IPS-18a (cell line): ENCODE measurements at regions not wholly inside any gene's neighbourhood (a gene's known extent, or its start where the extent isn't known, plus 50 kb on each side); places are given as distances from the start of the nearest gene placed in this dataset.

ENCODE experiments used
- H3K27ac ChIP-seq: one replicate; pipeline ENCODE4 v1.5.1; 2013; ENCODE audit warnings: low read length
- H3K27me3 ChIP-seq: one replicate; pipeline ENCODE4 v1.6.1; 2013; ENCODE audit warnings: mild to moderate bottlenecking, low read length; ENCODE audit not compliant: control insufficient read depth, insufficient read depth
- H3K36me3 ChIP-seq: one replicate; pipeline ENCODE4 v1.6.1; 2013; ENCODE audit warnings: low read depth, low read length; ENCODE audit not compliant: control insufficient read depth
- H3K4me1 ChIP-seq: one replicate; pipeline ENCODE4 v1.6.1; 2013; ENCODE audit warnings: low read depth, low read length; ENCODE audit not compliant: control insufficient read depth
- H3K4me3 ChIP-seq: one replicate; pipeline ENCODE4 v1.5.1; 2013; ENCODE audit warnings: low read length
- H3K9ac ChIP-seq: one replicate; pipeline ENCODE4 v1.6.1; 2013; ENCODE audit warnings: mild to moderate bottlenecking, low read length, moderate library complexity
- H3K9me3 ChIP-seq: one replicate; pipeline ENCODE4 v1.6.1; 2013; ENCODE audit warnings: low read depth, low read length; ENCODE audit not compliant: control insufficient read depth

DNA sequence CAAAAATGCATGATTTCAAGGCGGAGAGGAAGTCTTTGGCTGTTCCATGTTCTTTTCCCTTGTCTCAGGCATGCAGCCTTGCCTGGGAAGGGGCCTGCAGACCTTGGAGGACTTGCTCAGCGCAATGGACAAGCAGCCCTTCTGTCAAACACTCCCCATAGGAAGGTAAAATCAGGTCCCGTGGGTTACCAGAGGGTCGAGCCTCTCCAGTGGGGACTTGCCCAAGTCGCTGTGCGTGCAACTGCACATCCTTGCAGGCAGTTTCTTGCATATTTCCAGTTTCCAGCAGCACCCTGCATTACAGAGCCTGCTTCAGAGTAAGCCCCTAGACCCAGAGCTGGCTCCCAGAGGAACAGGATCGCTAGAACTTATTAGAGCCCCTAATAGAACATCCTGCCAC, 75.5 kb upstream of the KLF13 start:
- Histone ChIP-seq H3K9me3 (no peaks in the 10 kb centered on the region), H3K4me3 (no peak overlapping the region), H3K4me1 (no peaks in the 10 kb centered on the region), H3K36me3 (no peaks in the 10 kb centered on the region), H3K27me3 (no peaks in the 10 kb centered on the region), H3K9ac (no peak overlapping the region), H3K27ac (no peak overlapping the region)

DNA sequence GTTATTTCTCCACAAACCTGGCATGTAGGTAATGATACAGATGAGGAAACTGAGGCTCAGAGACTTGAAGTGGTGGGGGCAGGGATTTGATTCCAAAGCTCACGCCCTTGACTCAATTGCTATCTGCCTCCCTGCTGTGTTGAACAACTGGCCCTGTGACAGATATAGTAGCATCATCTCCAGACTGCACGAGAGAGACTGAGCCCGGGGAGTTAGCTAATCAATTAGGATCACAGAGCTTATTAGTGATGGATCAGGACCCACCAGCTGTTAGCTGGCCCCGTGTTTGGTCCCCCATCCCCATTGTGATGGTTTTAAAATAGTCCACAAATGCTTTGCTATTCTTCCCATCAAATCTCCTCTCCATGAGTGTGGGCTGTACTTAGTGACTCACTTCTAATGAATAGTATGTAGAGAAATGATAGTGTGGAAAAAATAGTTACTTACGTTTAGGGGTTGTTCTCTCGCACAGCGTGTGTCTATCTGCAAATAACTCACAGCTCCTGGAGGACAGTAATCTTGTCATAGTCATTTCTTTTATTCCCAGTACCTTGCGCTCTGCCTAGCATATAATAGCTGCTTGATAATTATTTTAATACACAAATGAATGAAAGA, 74.4 kb upstream of the KLF13 start:
- Histone ChIP-seq H3K9me3 (no peaks in the 10 kb centered on the region), H3K36me3 (no peaks in the 10 kb centered on the region), H3K27me3 (no peaks in the 10 kb centered on the region), H3K4me3 (no peak overlapping the region), H3K27ac (no peak overlapping the region), H3K9ac (no peak overlapping the region), H3K4me1 (no peaks in the 10 kb centered on the region)

DNA sequence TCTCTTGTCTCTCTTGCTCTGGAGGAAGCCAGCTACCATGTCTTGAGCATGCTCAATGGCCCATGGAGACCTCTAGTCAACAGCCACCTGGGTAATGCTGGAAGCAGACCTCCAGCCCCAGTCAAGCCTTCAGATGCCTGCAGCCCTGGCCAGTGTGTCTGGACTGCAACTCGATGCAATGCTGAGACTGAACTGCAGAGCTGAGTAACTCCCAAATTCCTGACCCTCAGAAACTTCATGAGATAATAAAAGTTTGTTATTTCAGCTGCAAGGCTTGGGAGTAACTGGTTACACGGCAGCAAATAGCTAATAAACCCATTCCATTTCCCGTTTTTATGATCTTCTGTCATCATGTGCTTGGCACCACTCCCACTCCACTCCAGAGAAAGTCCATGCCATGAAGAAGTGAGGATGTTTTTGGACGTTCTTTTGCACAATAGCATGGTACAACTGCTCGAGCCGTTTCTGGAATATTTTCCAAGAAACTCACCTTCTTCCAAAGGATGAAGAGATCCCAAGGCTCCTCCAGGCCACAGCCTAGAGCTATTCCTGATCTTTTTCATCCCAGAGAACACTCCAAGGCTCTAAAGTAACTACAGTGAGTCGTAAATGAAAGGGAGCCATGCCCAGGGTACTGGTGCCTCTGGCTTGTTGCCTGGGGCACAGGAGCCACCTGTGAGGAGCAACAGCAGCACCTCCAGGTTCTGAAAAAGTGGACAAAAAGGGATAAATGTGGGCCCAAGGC, 72.0 kb upstream of the KLF13 start:
- Histone ChIP-seq H3K9ac (no peak overlapping the region), H3K9me3 (no peaks in the 10 kb centered on the region), H3K36me3 (no peaks in the 10 kb centered on the region), H3K4me1 (no peaks in the 10 kb centered on the region), H3K27me3 (no peaks in the 10 kb centered on the region), H3K27ac (no peak overlapping the region), H3K4me3 (no peak overlapping the region)

DNA sequence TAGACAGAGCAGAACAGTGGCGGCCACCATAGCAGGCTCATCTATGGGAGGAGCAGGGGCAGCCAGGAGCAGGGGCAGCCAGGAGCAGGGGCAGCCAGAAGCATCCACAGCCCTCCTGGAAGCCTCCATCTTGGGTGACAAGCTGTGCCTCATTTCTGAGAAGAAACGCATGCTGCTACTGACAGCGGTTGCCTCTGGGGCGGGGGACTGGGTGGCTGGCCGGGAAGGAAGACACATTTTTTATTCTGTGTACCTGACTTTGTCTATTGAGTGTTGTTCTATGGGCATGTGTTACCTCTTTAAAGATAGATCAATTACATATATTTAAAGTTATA, 71.5 kb upstream of the KLF13 start:
- H3K27ac ChIP-seq, result no peak overlapping the region
- H3K36me3 ChIP-seq, result no peaks in the 10 kb centered on the region
- no peak overlapping the region for H3K4me3 ChIP-seq
- no peaks in the 10 kb centered on the region for H3K27me3 ChIP-seq
- H3K9me3 ChIP-seq, result no peaks in the 10 kb centered on the region
- H3K9ac ChIP-seq, result no peak overlapping the region
- H3K4me1 ChIP-seq, result no peaks in the 10 kb centered on the region

DNA sequence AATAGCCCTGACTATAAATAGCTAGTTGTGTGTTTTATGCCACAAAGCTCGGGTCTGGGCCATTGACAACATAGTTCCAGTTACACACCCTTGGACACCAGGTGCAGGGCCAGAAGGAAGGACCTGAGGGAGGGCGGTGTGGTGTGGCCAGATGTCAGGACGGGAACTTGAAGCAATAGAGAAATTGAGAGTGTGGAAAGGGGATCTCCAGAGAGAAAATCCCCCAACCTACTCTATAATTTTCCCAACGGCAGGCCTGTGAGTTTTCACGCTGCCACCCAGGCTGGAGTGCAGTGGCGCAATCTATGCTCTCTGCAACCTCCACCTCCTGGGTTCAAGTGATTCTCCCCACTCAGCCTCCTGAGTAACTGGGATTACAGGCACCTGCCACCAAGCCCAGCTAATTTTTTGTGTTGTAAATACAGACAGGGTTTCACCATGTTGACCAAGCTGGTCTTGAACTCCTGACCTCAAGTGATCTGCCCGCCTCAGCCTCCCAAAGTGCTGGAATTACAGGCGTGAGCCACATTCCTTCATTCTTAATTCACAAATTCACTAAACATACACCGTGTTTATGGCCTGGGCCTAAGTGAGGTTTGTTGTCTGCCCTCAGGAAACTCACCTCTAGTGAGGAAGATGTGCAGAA, 70.8 kb upstream of the KLF13 start:
- H3K4me3 ChIP-seq, result no peak overlapping the region
- H3K9me3 ChIP-seq, result no peaks in the 10 kb centered on the region
- H3K27me3 ChIP-seq, result no peaks in the 10 kb centered on the region
- no peaks in the 10 kb centered on the region for H3K4me1 ChIP-seq
- no peak overlapping the region for H3K27ac ChIP-seq
- no peak overlapping the region for H3K9ac ChIP-seq
- no peaks in the 10 kb centered on the region for H3K36me3 ChIP-seq

DNA sequence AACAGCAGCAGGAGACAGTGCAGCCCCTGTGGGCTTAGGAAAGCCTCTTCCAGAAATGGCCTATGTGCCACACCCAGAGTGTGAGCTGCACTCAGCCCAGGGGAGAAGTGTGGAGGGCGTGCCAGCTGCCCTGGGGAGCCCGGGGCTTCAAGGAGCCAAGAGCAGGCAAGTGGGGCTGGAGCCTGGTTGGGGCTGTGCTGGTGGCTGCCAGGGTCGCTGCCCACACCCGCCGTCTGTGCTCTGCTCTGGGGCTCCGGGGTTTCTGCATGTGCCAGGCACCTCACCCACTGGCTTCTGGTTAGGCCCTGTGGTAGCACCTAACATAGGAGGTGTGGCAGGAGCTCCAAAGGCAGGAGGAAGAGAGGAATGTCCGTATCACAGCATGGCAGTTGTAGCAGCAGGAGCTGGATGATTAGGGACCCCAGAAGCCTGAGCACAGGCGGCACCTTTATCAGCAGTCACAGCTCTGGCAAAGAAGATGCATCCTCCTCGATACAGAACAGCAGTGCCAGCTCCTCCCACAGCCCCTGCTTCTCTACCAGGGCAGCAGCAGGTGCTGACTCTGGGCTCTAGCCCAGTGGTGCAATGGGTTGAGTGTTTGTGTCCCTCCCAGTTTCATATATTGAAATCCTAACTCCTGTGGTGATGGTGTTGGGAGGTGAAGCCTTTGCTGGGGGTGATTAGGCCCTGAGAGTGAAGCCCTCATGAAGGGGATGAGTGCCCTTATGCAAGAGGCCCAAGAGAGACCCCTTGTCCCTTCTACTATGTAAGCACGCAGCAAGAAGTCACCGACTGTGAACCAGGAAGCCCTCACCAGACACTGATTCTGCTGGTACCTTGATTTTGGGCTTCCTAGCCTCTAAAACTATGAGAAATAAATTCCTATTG, 70.0 kb upstream of the KLF13 start:
- H3K9me3 ChIP-seq, result no peaks in the 10 kb centered on the region
- H3K27me3 ChIP-seq, result no peaks in the 10 kb centered on the region
- H3K9ac ChIP-seq, result no peak overlapping the region
- no peaks in the 10 kb centered on the region for H3K36me3 ChIP-seq
- no peaks in the 10 kb centered on the region for H3K4me1 ChIP-seq
- H3K4me3 ChIP-seq, result no peak overlapping the region
- H3K27ac ChIP-seq, result no peak overlapping the region

DNA sequence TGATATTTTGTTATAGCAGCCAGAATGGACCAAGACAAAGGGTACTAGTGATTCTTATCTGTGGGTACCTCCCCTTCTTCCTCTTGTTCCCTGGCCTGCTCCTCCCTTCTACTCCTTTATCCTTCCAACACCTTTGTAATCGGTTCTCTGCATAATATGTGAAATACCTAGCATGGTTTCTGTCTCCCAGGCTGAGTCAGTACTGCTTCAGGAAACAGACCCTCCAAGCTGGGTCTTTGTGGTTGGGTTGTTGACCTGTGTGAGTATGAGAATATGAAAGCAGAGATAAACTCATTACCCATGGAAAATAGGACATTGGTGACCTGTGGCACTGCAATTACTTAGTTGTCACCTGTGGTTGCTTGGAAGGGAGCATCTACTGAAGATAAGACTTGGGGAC, 69.3 kb upstream of the KLF13 start:
- H3K9ac ChIP-seq, result no peak overlapping the region
- H3K27ac ChIP-seq, result no peak overlapping the region
- no peaks in the 10 kb centered on the region for H3K36me3 ChIP-seq
- H3K9me3 ChIP-seq, result no peaks in the 10 kb centered on the region
- no peak overlapping the region for H3K4me3 ChIP-seq
- H3K4me1 ChIP-seq, result no peaks in the 10 kb centered on the region
- no peaks in the 10 kb centered on the region for H3K27me3 ChIP-seq

DNA sequence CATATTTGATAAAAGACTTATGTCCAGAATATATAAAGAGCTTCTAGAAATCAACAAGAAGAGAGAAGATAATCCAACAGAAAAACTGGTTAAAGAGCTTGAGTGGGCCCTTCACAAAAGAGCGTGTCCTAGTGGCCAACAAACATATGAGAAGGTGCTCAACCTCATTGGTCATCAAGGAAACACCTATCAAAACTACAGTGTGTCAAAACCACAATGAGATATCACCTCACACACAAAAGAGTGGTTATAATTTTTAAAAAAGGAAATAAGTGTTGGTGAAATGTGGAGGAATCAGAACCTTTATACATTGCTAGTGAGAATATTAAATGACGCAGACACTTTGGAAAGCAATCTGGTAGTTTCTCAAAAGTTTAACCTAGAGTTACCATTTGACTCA, 68.4 kb upstream of the KLF13 start:
- H3K4me1 ChIP-seq, result no peaks in the 10 kb centered on the region

DNA sequence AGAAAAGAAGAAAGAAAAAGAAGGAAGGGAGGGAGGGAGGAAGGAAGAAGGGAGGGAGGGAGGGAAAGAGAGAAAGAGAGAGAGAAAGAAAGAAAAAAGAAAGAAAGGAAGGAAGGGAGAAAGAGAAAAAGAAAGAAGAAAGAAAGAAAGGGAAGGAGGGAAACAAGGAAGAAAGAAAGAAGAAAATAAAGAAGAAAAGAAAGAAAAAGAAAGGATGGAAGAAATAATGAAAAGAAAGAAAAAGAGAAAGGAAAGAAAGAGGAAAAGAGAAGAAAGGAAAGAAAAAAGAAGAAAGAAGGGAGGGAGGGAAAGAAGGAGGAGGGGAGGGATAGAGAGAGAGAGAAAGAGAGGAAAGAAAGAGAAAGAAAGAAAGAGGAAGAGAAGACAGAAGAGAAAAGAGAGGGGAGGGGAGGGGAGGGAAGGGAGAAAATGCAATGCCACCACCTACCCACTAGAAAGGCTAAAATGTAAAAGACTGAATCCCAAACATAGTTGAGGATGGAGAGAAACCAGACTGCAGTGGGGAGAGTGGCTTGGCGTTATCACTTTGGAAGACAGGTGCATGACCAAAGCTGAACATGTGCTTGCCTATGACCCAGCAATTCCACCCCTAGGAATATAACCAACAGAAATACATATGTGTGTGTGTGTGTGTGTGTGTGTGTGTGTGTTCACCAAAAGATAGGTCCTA, 66.9 kb upstream of the KLF13 start:
- no peaks in the 10 kb centered on the region for H3K4me1 ChIP-seq
- H3K4me3 ChIP-seq, result no peak overlapping the region
- H3K9ac ChIP-seq, result no peak overlapping the region

More for the DNA sequence above, 68.4 kb upstream of the KLF13 start:
- Histone ChIP-seq H3K4me3 (no peak overlapping the region), H3K27ac (no peak overlapping the region), H3K27me3 (no peaks in the 10 kb centered on the region), H3K36me3 (no peaks in the 10 kb centered on the region), H3K9me3 (no peaks in the 10 kb centered on the region), H3K9ac (no peak overlapping the region)

DNA sequence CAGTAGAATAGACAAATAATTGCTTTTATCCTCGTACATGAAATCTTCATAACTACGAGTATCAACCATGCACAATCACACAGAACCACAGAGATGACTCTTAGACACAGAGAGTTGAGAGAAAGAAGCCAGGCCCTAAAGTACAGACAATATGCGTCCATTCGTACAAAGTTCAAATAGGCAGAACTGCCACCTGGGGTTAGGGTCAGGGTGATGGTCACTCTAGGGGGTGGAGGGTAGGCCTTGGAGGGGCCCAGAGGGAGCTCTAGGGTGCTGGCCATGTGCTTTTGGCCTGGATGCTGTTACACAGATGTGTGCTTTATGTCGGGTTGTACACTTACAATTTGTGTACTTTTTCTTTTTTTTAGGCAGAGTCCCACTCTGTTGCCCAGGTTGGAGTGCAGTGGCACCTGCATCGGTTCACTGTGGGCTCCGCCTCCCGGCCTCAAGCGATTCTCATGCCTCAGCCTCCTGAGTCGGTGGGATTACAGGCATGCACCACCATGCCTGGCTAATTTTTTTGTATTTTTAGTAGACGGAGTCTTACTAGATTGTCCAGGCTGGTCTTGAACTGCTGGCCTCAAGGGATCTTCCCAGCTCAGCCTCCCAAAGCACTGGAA, 65.9 kb upstream of the KLF13 start:
- no peak overlapping the region for H3K9ac ChIP-seq
- no peaks in the 10 kb centered on the region for H3K36me3 ChIP-seq
- H3K4me1 ChIP-seq, result no peaks in the 10 kb centered on the region
- no peak overlapping the region for H3K4me3 ChIP-seq
- H3K27ac ChIP-seq, result no peak overlapping the region
- no peaks in the 10 kb centered on the region for H3K27me3 ChIP-seq
- no peaks in the 10 kb centered on the region for H3K9me3 ChIP-seq

More for the DNA sequence above, 66.9 kb upstream of the KLF13 start:
- H3K9me3 ChIP-seq, result no peaks in the 10 kb centered on the region
- no peak overlapping the region for H3K27ac ChIP-seq
- no peaks in the 10 kb centered on the region for H3K36me3 ChIP-seq
- no peaks in the 10 kb centered on the region for H3K27me3 ChIP-seq
